ENCODE measurements at regions not wholly inside any gene's neighbourhood (a gene's known extent, or its start where the extent isn't known, plus 50 kb on each side); places are given as distances from the start of the nearest gene placed in this dataset.

DNA sequence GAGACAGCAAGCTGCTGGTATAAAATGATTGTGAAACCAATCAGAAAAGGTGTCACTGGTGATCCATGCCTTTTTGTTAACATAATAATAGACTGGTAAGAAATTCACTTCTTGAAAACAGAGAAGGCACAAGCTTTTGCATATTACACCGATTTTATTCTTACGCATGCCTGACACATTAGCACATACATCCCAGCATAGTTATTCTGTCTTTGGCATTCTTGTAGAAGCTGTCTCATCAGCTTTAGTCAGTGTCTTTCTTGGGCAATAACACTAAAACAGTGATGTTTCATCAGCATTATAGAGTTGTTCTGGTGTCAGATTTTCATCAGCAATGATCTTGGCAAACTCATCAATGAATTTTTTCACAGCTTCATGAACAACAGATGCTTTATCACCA is 283.4 kb upstream of the TMTC1 start:
- TF ChIP-seq EZH2 (IDR thresholded peaks at IDR 0.05; ENCODE audit: borderline replicate concordance) (no peak), EZH2phosphoT487 (IDR thresholded peaks at IDR 0.05; ENCODE audit: low read depth, severe bottlenecking, unreplicated experiment) (no peak)
- TF ChIP-seq, protein P1, sequence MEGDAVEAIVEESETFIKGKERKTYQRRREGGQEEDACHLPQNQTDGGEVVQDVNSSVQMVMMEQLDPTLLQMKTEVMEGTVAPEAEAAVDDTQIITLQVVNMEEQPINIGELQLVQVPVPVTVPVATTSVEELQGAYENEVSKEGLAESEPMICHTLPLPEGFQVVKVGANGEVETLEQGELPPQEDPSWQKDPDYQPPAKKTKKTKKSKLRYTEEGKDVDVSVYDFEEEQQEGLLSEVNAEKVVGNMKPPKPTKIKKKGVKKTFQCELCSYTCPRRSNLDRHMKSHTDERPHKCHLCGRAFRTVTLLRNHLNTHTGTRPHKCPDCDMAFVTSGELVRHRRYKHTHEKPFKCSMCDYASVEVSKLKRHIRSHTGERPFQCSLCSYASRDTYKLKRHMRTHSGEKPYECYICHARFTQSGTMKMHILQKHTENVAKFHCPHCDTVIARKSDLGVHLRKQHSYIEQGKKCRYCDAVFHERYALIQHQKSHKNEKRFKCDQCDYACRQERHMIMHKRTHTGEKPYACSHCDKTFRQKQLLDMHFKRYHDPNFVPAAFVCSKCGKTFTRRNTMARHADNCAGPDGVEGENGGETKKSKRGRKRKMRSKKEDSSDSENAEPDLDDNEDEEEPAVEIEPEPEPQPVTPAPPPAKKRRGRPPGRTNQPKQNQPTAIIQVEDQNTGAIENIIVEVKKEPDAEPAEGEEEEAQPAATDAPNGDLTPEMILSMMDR (IDR thresholded peaks at IDR 0.05; ENCODE audit: poor library complexity) = no peak
